IMR-90 (cell line): ENCODE measurements at regions not wholly inside any gene's neighbourhood (a gene's known extent, or its start where the extent isn't known, plus 50 kb on each side); places are given as distances from the start of the nearest gene placed in this dataset.

Experiments used
- ATAC-seq: fragments of 200-7000 bp; cut with Tn5 transposase; 2 replicates; pipeline ENCODE4 v1.9.1; 2020; ENCODE audit warnings: low read depth, mild to moderate bottlenecking, moderate library complexity
- BruUV-seq: library from RNA; stranded (reverse); fragments of 400-500 nt; replicated peaks from 2 replicates; lab custom pipeline; 2021; lab: Mats Ljungman, UMichigan
- CTCF ChIA-PET: fragments of 300-600 bp; formaldehyde crosslinking; extraction: SDS; loops from one replicate; lab custom pipeline; 2021; ENCODE audit warnings: antibody characterized with exemption; lab: Yijun Ruan, JAX
- POLR2A ChIA-PET: fragments of 300-600 bp; sonication (Branson Sonifier 250); formaldehyde crosslinking; loops from one replicate; lab custom pipeline; 2022; ENCODE audit warnings: antibody characterized with exemption; ENCODE audit not compliant: unreplicated experiment; lab: Charles Lee
- DNase-seq: peaks from one replicate; pipeline ENCODE4 v3.0.0; 2013
- H2AFZ ChIP-seq: replicated peaks from 2 replicates; pipeline ENCODE3; 2013; ENCODE audit warnings: low read length, mild to moderate bottlenecking; ENCODE audit not compliant: poor library complexity
- H2AK5ac ChIP-seq: 2 replicates; pipeline ENCODE4 v1.6.1; 2013; ENCODE audit warnings: low read depth, low read length, inconsistent platforms
- H2AK9ac ChIP-seq: replicated peaks from 2 replicates; pipeline ENCODE3; 2013; ENCODE audit warnings: mild to moderate bottlenecking, low read depth, low read length, moderate library complexity; ENCODE audit not compliant: poor library complexity
- H2BK120ac ChIP-seq: 2 replicates; pipeline ENCODE4 v1.6.1; 2013; ENCODE audit warnings: low read depth, low read length, inconsistent platforms
- H2BK15ac ChIP-seq: 3 replicates; pipeline ENCODE4 v1.6.1; 2013; ENCODE audit warnings: low read depth, low read length, inconsistent platforms
- H2BK20ac ChIP-seq: 2 replicates; pipeline ENCODE4 v1.6.1; 2013; ENCODE audit warnings: low read depth, mild to moderate bottlenecking, inconsistent platforms, low read length, moderate library complexity
- H2BK5ac ChIP-seq: 2 replicates; pipeline ENCODE4 v1.6.1; 2013; ENCODE audit warnings: mild to moderate bottlenecking, low read depth, low read length, inconsistent platforms; ENCODE audit not compliant: poor library complexity, severe bottlenecking
- H3K14ac ChIP-seq: replicated peaks from 2 replicates; pipeline ENCODE4 v1.6.1; 2013; ENCODE audit warnings: low read depth, low read length, inconsistent platforms
- H3K18ac ChIP-seq: 2 replicates; pipeline ENCODE4 v1.6.1; 2013; ENCODE audit warnings: low read depth, low read length, control low read depth
- H3K23ac ChIP-seq: 2 replicates; pipeline ENCODE4 v1.6.1; 2013; ENCODE audit warnings: low read depth, low read length, inconsistent platforms
- H3K27ac ChIP-seq: 2 replicates; pipeline ENCODE4 v1.5.1; 2013; ENCODE audit warnings: mild to moderate bottlenecking, control low read depth, low read length; ENCODE audit not compliant: insufficient read depth
- H3K27me3 ChIP-seq: 2 replicates; pipeline ENCODE4 v1.6.1; 2013; ENCODE audit warnings: low read length; ENCODE audit not compliant: control insufficient read depth, insufficient read depth
- H3K36me3 ChIP-seq: 2 replicates; pipeline ENCODE4 v1.6.1; 2013; ENCODE audit warnings: low read length, mixed read lengths; ENCODE audit not compliant: control insufficient read depth, insufficient read depth
- H3K4ac ChIP-seq: 2 replicates; pipeline ENCODE4 v1.6.1; 2013; ENCODE audit warnings: low read depth, low read length, inconsistent platforms
- H3K4me1 ChIP-seq: 2 replicates; pipeline ENCODE4 v1.6.1; 2013; ENCODE audit warnings: low read length, mixed read lengths; ENCODE audit not compliant: control insufficient read depth, insufficient read depth
- H3K4me2 ChIP-seq: 2 replicates; pipeline ENCODE4 v1.6.1; 2013; ENCODE audit warnings: low read depth, mild to moderate bottlenecking, control low read depth, low read length, moderate library complexity
- H3K4me3 ChIP-seq: 2 replicates; pipeline ENCODE4 v1.5.1; 2013; ENCODE audit warnings: low read depth, mild to moderate bottlenecking, control low read depth, low read length, moderate library complexity; ENCODE audit not compliant: insufficient read depth
- H3K56ac ChIP-seq: 2 replicates; pipeline ENCODE4 v1.6.1; 2013; ENCODE audit warnings: low read length, inconsistent platforms; ENCODE audit not compliant: insufficient read depth; ENCODE audit errors: extremely low read depth
- H3K79me1 ChIP-seq, 2 experiments: 2 replicates each; pipeline ENCODE4 v1.6.1; 2013; ENCODE audit warnings: low read length in 2 of 2, inconsistent platforms in 1 of 2, low read depth in 1 of 2
- H3K9ac ChIP-seq: 2 replicates; pipeline ENCODE4 v1.6.1; 2013; ENCODE audit warnings: low read depth, low read length, control low read depth
- H3K9me1 ChIP-seq: 2 replicates; pipeline ENCODE4 v1.6.1; 2013; ENCODE audit warnings: low read length, inconsistent platforms; ENCODE audit not compliant: insufficient read depth
- H3K9me3 ChIP-seq: 2 replicates; pipeline ENCODE4 v1.6.1; 2013; ENCODE audit warnings: low read length; ENCODE audit not compliant: control insufficient read depth, insufficient read depth
- H4K20me1 ChIP-seq: 2 replicates; pipeline ENCODE4 v1.6.1; 2013; ENCODE audit warnings: low read length, inconsistent platforms; ENCODE audit not compliant: insufficient read depth
- H4K5ac ChIP-seq: 2 replicates; pipeline ENCODE4 v1.6.1; 2013; ENCODE audit warnings: mild to moderate bottlenecking, low read depth, low read length, control low read depth
- H4K8ac ChIP-seq, 2 experiments: 2 replicates each; pipeline ENCODE4 v1.6.1; 2013; ENCODE audit warnings: low read depth in 2 of 2, low read length in 2 of 2, control low read depth in 1 of 2, inconsistent platforms in 1 of 2
- H4K91ac ChIP-seq: 2 replicates; pipeline ENCODE4 v1.6.1; 2013; ENCODE audit warnings: low read depth, low read length, inconsistent platforms; ENCODE audit not compliant: insufficient read depth
- BHLHE40 ChIP-seq: fragments of 150-350 bp; IDR thresholded peaks from 2 replicates; pipeline ENCODE4 v1.6.1; 2016; ENCODE audit warnings: mild to moderate bottlenecking, low read depth, low read length
- CEBPB ChIP-seq: IDR thresholded peaks from 2 replicates; pipeline ENCODE4 v1.6.1; 2012; ENCODE audit warnings: low read depth, low read length, improper control_type of control experiment
- FOS ChIP-seq: fragments of 150-350 bp; IDR thresholded peaks from 2 replicates; pipeline ENCODE4 v1.6.1; 2016; ENCODE audit warnings: low read depth, low read length
- MXI1 ChIP-seq: IDR thresholded peaks from 2 replicates; pipeline ENCODE4 v1.6.1; 2012; ENCODE audit warnings: low read depth, mild to moderate bottlenecking, low read length, moderate library complexity, borderline replicate concordance
- POLR2A ChIP-seq: IDR thresholded peaks from 2 replicates; pipeline ENCODE4 v1.6.1; 2012; ENCODE audit warnings: mild to moderate bottlenecking, low read depth, low read length
- RAD21 ChIP-seq: IDR thresholded peaks from 2 replicates; pipeline ENCODE4 v1.6.1; 2012; ENCODE audit warnings: low read length, improper control_type of control experiment
- RFX5 ChIP-seq: IDR thresholded peaks from 2 replicates; pipeline ENCODE4 v1.8.0; 2012; ENCODE audit warnings: low read depth, mild to moderate bottlenecking, low read length, moderate library complexity
- SMC3 ChIP-seq: fragments of 150-350 bp; IDR thresholded peaks from 2 replicates; pipeline ENCODE4 v1.6.1; 2016; ENCODE audit warnings: low read depth, mild to moderate bottlenecking, antibody characterized with exemption, low read length, moderate library complexity
- WGBS, 2 experiments: methylation state at CpG; one replicate each; pipeline versions ENCODE4 v1.1.5 to v1.1.7; 2013; ENCODE audit warnings: missing lambda C conversion rate in 2 of 2; ENCODE audit not compliant: insufficient read length in 1 of 2; ENCODE audit errors: extremely low coverage in 2 of 2; 5-methylcytosine and 5-hydroxymethylcytosine counted together
- dilution Hi-C: fragments of 300-500 bp; cut with HindIII; formaldehyde crosslinking; loops from one replicate; pipeline ENCODE4 v1.14.3; 2018; ENCODE audit warnings: low sequenced_read_pairs; ENCODE audit not compliant: unreplicated experiment
- in situ Hi-C: fragments of 300-500 bp; cut with MboI; formaldehyde crosslinking; loops from 3 replicates; pipeline ENCODE4 v1.14.3; 2019; ENCODE audit warnings: low sequenced_read_pairs, inconsistent platforms, mixed read lengths
- intact Hi-C: fragments of 100-400 bp; cut with micrococcal nuclease; formaldehyde crosslinking; loops from 2 replicates; pipeline ENCODE4 v1.10.0; 2022
- TF ChIP-seq, protein P1 (sequence below): fragments of 150-350 bp; IDR thresholded peaks from 2 replicates; pipeline ENCODE4 v1.6.1; 2016; ENCODE audit warnings: low read depth, mild to moderate bottlenecking, low read length, moderate library complexity, borderline replicate concordance
- TF ChIP-seq, protein P2 (sequence below): conservative IDR thresholded peaks from 2 replicates; pipeline ENCODE4 v1.5.1; 2012; ENCODE audit warnings: mild to moderate bottlenecking, low read depth, low read length, improper control_type of control experiment

DNA sequence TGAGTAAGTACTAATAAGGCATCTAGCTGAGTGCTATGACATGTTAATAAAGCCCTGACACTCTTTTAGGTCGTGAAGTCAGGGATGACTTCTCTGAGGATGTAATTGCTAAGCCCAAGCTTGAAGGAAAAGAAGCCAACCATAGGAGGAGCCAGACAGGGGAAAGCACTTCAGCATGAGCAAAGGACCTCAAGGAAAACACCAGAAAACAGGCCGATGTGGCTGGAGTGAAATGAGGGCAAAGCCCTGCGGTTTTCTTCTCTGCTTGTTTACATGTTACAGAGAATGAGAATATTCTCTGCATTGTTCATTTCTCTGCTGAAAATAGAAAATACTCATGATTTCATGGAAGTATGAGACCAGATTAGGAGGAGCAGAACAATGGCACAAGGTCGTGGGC lies 112.5 kb upstream of the ARHGAP28 start:
- CTCF ChIA-PET, result no interaction called here
- no peak overlapping the region for H2AK9ac ChIP-seq
- in situ Hi-C loops, result no loop called here
- TF ChIP-seq, protein P1, sequence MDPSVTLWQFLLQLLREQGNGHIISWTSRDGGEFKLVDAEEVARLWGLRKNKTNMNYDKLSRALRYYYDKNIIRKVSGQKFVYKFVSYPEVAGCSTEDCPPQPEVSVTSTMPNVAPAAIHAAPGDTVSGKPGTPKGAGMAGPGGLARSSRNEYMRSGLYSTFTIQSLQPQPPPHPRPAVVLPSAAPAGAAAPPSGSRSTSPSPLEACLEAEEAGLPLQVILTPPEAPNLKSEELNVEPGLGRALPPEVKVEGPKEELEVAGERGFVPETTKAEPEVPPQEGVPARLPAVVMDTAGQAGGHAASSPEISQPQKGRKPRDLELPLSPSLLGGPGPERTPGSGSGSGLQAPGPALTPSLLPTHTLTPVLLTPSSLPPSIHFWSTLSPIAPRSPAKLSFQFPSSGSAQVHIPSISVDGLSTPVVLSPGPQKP, result no peak
- TF ChIP-seq POLR2A, result no peak
- TF ChIP-seq MXI1, result no peak
- TF ChIP-seq RAD21, result no peak
- no peak for TF ChIP-seq FOS
- no peak for TF ChIP-seq BHLHE40
- no peak for TF ChIP-seq RFX5
- no peak for TF ChIP-seq CEBPB
- no peak for TF ChIP-seq SMC3
- TF ChIP-seq, protein P2, sequence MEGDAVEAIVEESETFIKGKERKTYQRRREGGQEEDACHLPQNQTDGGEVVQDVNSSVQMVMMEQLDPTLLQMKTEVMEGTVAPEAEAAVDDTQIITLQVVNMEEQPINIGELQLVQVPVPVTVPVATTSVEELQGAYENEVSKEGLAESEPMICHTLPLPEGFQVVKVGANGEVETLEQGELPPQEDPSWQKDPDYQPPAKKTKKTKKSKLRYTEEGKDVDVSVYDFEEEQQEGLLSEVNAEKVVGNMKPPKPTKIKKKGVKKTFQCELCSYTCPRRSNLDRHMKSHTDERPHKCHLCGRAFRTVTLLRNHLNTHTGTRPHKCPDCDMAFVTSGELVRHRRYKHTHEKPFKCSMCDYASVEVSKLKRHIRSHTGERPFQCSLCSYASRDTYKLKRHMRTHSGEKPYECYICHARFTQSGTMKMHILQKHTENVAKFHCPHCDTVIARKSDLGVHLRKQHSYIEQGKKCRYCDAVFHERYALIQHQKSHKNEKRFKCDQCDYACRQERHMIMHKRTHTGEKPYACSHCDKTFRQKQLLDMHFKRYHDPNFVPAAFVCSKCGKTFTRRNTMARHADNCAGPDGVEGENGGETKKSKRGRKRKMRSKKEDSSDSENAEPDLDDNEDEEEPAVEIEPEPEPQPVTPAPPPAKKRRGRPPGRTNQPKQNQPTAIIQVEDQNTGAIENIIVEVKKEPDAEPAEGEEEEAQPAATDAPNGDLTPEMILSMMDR, result no peak
- H3K4me3 ChIP-seq, result no peak overlapping the region
- no peak overlapping the region for H4K91ac ChIP-seq
- H3K56ac ChIP-seq, result no peak overlapping the region
- H3K4me1 ChIP-seq, result no peaks in the 10 kb centered on the region
- H2BK5ac ChIP-seq, result no peak overlapping the region
- no peak overlapping the region for H2AK5ac ChIP-seq
- dilution Hi-C loops, result no loop called here
- DNase-seq, result peak; percentile 41
- no peak overlapping the region for H3K14ac ChIP-seq
- H3K27ac ChIP-seq, result no peak overlapping the region
- H3K4me2 ChIP-seq, result no peak overlapping the region
- H3K9me1 ChIP-seq, result no peaks in the 10 kb centered on the region
- H3K27me3 ChIP-seq, result no peaks in the 10 kb centered on the region; the same call in 1 of the 2 replicates
- intact Hi-C loops, result no loop called here
- no peaks in the 10 kb centered on the region for H3K79me1 ChIP-seq
- no peak overlapping the region for H2BK20ac ChIP-seq
- no peak overlapping the region for H4K5ac ChIP-seq
- WGBS, 2 experiments, result 50% methylated on average over 2 of the region's 4 CpGs; no CpG with 5 or more reads in 1 of the 2 experiments
- H2BK15ac ChIP-seq, result no peak overlapping the region
- H3K9me3 ChIP-seq, result no peaks in the 10 kb centered on the region; the same call in 1 of the 2 replicates
- H3K4ac ChIP-seq, result no peak overlapping the region
- no peak overlapping the region for H3K18ac ChIP-seq
- no peak overlapping the region for H2BK120ac ChIP-seq
- H3K36me3 ChIP-seq, result no peaks in the 10 kb centered on the region
- POLR2A ChIA-PET, result no interaction called here
- no peak overlapping the region for H2AFZ ChIP-seq
- H4K8ac ChIP-seq, result no peak overlapping the region
- ATAC-seq, result peak; percentile 51; the same call in 1 of the 2 replicates
- H3K23ac ChIP-seq, result no peak overlapping the region
- H4K20me1 ChIP-seq, result no peaks in the 10 kb centered on the region
- no peak overlapping the region for H3K9ac ChIP-seq
- no TSS peak for BruUV-seq
